GM18907 (cell line): ENCODE measurements at regions not wholly inside any gene's neighbourhood (a gene's known extent, or its start where the extent isn't known, plus 50 kb on each side); places are given as distances from the start of the nearest gene placed in this dataset.
A peak's percentile ranks its signal among the peaks of the same experiment; 100 is the strongest.

ENCODE experiments used
- ATAC-seq: cut with Tn5 transposase; IDR thresholded peaks from one replicate; pipeline ENCODE4 v1.9.1; 2021; ENCODE audit warnings: mild to moderate bottlenecking, moderate library complexity; ENCODE audit not compliant: unreplicated experiment

DNA sequence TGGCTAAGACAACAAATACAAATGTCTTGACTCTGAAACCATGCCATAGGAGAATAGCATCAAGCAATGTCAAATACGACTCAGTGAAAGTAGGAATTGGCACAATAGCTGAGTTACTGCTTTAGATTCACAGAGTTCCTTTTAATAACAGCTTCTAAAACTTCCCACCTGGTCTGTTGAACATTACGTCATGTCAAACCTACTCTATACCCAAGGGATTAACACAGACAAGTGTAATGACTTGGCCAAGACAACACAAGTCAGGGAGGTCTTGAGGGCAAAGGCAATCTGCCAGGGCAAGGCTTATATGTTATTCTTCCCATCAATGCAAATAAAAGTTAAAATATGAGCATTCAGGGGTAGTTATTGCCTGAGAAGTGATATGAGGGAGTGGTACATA is 265.1 kb upstream of the PRDM1 start:
- ATAC-seq: no peak

DNA sequence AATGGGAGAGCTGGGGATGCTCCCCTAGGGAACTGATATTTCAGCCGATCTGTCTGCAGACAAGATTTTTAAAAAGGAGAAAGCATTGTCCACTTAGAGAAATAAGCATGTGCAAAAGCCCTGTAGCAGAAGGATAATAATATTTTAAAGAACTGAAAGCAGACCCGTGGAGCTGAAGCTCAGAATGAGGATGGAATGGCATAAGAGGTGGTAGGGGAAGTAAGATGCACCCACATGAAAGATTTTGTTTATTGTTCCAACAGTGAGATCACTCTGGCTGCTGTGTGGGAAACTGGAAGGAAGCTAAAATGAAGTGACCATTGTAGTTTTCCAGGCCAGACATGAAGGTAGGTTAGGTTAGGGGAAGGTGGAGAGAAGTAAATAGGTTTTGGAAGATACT is 266.4 kb upstream of the PRDM1 start:
- no peak for ATAC-seq

DNA sequence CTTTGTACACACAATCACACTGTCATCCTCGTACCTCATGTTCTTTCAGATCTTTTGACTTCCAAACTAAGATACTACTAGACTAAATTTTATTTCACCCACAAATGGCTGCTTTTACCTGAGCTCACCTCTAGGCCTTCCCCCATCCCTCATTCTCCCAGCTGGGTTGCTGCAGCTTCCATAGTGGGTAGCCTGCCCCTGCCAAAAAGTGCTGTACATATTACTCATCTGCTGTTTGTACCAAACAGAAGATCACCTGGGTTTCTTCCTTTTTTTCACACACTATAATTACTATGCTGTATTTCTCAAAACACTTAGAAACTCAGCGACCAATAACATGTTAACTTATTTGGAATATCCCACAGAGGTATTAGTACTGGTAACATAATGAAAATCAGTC is 267.6 kb upstream of the PRDM1 start:
- ATAC-seq: no peak

DNA sequence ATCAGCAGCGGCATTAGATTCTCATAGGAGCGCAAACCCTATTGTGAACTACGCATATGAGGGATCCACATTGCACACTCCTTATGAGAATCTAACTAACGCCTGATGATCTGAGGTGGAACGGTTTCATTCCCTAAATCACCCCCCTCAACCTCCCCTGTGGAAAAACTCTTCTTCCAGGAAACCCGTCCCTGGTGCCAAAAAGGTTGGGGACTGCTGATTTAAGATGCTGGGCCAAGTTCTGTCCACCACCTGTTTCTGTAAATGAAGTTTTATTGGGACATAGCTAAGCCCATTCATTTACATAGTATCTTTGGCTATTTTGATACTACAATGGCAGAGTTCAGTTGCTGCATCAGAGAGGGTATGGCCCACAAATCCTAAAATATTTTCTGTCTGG is 268.2 kb upstream of the PRDM1 start:
- ATAC-seq: no peak

DNA sequence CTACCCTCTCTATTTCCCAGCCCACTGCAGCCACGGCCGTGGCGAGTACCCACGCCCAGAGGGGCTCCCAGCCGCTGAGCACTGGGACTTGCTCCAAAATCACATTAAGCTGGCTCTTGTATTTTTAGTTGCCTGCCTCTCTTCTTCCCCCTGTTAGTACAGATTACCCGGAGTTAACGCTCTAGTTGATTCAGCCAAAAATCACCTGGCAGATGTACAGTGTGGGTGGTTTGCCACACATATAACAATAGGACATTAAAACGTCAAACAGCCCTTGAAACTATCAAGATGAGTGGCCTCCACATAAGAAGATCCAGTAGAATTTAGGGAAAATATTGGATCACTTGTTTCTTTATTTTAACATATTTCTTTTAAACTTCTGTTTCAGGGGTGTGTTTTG is 268.8 kb upstream of the PRDM1 start:
- ATAC-seq: no peak

DNA sequence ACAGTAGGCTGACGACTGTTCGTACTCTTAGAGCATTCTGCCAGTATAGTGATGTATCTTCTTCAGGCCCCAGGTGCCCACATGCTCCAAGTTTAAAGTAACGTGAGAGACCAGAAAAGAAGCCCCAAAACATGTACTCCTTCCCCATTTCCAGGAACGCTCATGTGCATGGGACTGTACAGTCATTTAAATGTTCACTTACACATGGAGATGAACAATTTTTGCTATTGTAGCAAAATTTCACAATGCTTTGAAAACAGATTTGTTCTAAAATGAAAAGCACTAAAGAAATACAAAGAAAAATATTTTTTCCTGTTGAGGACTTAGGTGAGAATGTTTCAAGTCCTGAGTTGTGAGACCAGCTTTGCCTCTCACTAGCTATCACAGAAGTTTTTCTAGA is 269.3 kb upstream of the PRDM1 start:
- no peak for ATAC-seq

- ATAC-seq: no peak
These were observed 270.2 kb upstream of the PRDM1 start for GRCh38 chr6:105815661-105816555.

DNA sequence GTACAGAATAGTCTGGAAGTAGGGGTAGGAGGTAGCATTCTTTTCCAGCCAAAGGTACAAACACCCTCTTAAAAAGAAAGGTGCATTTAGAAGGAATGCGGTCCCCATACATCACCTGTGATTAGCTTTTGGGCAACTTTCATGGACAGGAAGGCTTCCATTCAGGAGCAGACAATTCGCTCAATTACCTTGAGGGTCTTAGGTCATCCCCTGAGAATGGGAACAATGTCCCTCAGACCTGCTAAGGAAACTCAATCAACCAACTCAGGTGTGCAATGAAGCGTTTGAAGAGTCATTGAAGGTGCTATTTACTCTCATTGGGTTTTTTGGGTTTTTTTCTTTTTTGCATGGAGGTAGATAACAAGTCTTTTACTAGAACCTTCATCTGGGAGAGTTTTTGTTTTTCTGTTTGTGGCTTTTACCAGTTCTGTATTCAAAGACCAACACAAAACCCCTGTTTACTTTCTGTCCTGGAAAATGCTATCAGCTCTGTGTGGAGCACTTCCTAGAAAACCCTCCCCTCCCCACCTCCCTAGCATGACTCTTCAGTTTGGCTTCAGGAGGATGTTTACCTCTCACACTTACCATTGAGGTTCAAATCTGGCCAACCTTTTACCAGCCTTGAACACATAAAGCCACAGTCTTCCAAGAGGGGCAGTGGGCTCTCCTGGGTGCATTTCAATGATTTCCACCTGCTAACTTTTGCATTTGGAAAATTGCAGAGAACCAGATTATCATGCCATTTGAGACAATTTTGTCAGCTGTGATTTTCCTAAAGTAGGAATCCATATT is 271.2 kb upstream of the PRDM1 start:
- no peak for ATAC-seq

DNA sequence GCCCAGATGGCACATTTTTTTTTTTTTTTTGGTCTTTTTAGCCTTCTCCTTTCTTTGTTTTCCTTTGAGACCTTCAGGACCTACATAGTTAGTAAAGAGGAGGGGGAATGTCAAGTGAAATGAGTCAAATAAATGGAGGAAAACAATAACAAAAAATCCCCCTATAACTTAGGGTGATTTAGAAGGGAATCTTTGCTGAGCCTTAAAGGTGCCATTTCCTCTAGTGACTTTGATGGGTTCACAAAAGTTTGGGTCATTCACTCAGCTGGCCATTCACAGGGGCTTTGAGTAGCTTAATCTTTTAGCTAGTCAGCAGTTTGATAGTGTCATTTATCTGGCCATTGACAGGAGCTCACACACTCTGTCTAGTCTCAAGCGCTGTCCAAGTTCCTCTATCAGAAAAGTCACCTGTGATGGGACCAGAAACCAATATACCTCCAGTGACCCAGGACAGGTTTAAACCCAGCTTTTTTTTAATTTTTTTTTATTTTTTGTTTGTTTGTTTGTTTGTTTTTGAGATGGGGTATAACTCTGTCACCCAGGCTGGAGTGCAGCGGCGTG is 275.1 kb upstream of the PRDM1 start:
- ATAC-seq: no peak

GRCh38 chr6:105810105-105810921 is 275.8 kb upstream of the PRDM1 start:
- peak; percentile 79 for ATAC-seq

DNA sequence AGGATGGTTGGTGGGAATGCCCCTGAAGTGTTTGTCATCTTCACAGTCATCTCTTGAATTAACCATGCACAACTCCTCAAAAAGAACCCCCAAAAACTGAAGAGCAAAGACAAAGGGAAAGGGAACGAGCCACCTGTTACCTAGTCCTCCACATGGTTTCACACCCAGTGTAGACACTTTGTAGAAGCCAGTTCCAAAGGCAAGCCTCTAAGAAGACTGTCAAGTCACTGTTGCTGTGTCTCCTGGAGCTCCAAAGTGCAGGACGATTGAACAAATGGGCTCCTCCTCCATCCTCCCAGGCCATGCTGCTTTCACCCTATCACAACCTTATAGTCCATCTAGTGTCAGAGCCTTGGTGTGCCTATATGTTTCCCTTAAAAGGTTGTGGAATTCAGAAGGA is 277.6 kb upstream of the PRDM1 start:
- no peak for ATAC-seq

DNA sequence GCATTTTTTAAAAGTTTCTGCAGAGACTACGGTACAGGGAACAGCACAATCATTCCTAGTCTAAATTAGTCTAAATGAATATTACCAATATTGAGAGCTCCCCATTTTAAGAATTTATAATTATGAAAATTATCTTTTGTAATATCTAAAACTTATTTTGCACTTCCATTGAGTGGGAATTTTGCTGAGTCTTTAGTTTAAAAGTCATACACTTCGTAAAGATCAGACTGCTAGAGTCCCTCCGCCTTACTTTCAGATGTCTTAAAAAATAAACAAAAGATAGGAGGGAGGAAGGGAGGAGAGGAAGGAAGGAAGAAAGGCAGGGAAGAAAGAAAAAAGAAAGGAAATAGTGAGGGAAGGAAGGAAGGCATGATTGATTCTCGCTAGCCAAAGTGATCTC is 278.2 kb upstream of the PRDM1 start:
- ATAC-seq: no peak

DNA sequence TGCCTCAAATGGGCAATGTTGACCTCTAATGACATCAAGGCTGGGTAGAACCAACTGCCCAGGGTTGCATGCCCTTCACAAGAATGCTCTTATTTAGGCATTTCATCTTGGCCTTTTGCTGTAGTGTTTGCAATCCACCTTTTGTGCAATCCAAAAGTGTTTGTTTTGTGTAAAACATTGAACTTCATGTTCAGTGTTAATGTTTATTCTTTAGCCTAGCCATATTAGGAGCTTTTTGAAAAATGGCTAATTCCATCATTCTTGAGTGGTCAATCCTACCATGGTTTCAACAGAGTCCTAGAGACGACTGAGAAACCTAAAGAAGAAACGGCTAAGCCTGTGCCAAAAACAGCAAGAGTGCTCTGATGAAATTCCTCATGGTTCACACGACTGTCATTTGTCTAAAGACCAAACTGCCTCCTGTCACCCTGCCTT is 279.6 kb upstream of the PRDM1 start:
- no peak for ATAC-seq

- no peak for ATAC-seq
These were observed 280.6 kb upstream of the PRDM1 start for GRCh38 chr6:105805501-105806023.

DNA sequence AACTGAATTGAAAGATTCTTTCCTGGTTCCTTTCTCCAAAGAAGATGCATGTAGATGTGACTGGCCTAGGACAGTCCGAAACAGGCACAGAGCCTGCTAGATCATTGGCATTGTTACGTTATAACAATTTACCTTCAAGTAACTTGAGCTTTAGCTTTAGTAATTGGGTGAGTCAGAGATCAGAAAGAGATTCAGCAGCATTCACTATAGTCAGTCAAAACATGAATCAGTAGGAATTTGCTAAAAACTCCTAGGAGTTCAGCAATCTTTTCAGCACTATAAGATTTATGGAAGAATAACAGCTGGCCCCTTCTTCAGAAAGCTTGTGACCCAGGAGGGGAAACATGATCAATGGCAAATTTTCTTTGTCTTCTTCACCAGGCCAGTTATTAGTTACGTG is 281.7 kb upstream of the PRDM1 start:
- ATAC-seq: no peak

GRCh38 chr6:105804000-105804399 is 282.1 kb upstream of the PRDM1 start:
- ATAC-seq: no peak

- ATAC-seq: no peak
These were observed 282.7 kb upstream of the PRDM1 start for GRCh38 chr6:105803442-105803841.

- ATAC-seq: no peak
These were observed 283.4 kb upstream of the PRDM1 start for GRCh38 chr6:105802703-105803102.

GRCh38 chr6:105800871-105801270 is 285.3 kb upstream of the PRDM1 start:
- ATAC-seq: no peak

DNA sequence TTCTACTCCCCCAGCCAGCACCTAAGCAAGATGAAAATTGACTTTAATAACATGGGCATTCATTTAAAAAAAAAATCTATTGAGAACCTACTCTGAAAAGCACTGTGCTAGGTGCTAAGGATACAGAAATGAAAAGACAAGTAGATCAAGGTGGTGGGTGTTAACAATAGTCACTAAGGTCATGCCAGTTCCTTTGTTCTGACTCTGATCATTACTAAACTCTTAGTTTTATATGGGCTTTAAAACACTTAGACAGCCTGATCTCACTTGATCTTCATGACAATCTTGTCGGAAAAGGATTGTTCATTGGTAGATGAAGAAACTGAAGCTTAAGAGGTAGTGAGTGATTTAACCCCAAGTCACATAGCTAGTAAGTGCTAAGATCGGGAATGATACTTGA is 285.7 kb upstream of the PRDM1 start:
- no peak for ATAC-seq

GRCh38 chr6:105799056-105799455 is 287.1 kb upstream of the PRDM1 start:
- ATAC-seq: no peak
